Activated T-cell treated with anti-CD3 and anti-CD28 coated beads, Interleukin-2, amount 50 U/mL, for 24 hours (primary cell): ENCODE measurements at regions not wholly inside any gene's neighbourhood (a gene's known extent, or its start where the extent isn't known, plus 50 kb on each side); places are given as distances from the start of the nearest gene placed in this dataset.

Experiments
- DNase-seq: peaks from one replicate; pipeline ENCODE4 v3.0.0-alpha.2; 2020
- H3K27ac Mint-ChIP-seq: 2 replicates; pipeline ENCODE4 v1.8.0; 2020; ENCODE audit warnings: mild to moderate bottlenecking, mixed read lengths
- H3K27me3 Mint-ChIP-seq: 2 replicates; pipeline ENCODE4 v1.8.0; 2020; ENCODE audit warnings: mixed read lengths
- H3K36me3 Mint-ChIP-seq: 2 replicates; pipeline ENCODE4 v1.8.0; 2020; ENCODE audit warnings: low read depth, mixed read lengths
- H3K4me1 Mint-ChIP-seq: 2 replicates; pipeline ENCODE4 v1.8.0; 2020; ENCODE audit warnings: low read depth, mixed read lengths
- H3K4me3 Mint-ChIP-seq: 2 replicates; pipeline ENCODE4 v1.8.0; 2020; ENCODE audit warnings: mild to moderate bottlenecking, moderate library complexity, mixed read lengths
- H3K9me3 Mint-ChIP-seq: 2 replicates; pipeline ENCODE4 v1.8.0; 2020; ENCODE audit warnings: mixed read lengths

GRCh38 chr5:112612663-112613062, 125.0 kb upstream of the APC start:
- H3K36me3 Mint-ChIP-seq = no peaks in the 10 kb centered on the region
- DNase-seq = no peak
- peaks cover 6% of the 10 kb centered on the region for H3K27me3 Mint-ChIP-seq
- no peak overlapping the region for H3K4me3 Mint-ChIP-seq
- no peak overlapping the region for H3K27ac Mint-ChIP-seq
- no peaks in the 10 kb centered on the region for H3K9me3 Mint-ChIP-seq
- no peaks in the 10 kb centered on the region for H3K4me1 Mint-ChIP-seq

GRCh38 chr5:112614285-112614684, 123.4 kb upstream of the APC start:
- H3K4me1 Mint-ChIP-seq = no peaks in the 10 kb centered on the region
- peaks cover 5% of the 10 kb centered on the region for H3K27me3 Mint-ChIP-seq
- H3K9me3 Mint-ChIP-seq = no peaks in the 10 kb centered on the region
- H3K36me3 Mint-ChIP-seq = no peaks in the 10 kb centered on the region
- no peak overlapping the region for H3K4me3 Mint-ChIP-seq
- DNase-seq = no peak
- H3K27ac Mint-ChIP-seq = no peak overlapping the region

- no peak overlapping the region for H3K4me3 Mint-ChIP-seq
- H3K9me3 Mint-ChIP-seq = no peaks in the 10 kb centered on the region
- no peaks in the 10 kb centered on the region for H3K36me3 Mint-ChIP-seq
- no peaks in the 10 kb centered on the region for H3K27me3 Mint-ChIP-seq
- no peaks in the 10 kb centered on the region for H3K4me1 Mint-ChIP-seq
- no peak for DNase-seq
- no peak overlapping the region for H3K27ac Mint-ChIP-seq
Measured at GRCh38 chr5:112614986-112615385, 122.7 kb upstream of the APC start.

GRCh38 chr5:112616812-112617547, 120.7 kb upstream of the APC start:
- Mint-ChIP-seq H3K27me3 (no peaks in the 10 kb centered on the region), H3K9me3 (no peaks in the 10 kb centered on the region), H3K27ac (no peak overlapping the region), H3K36me3 (no peaks in the 10 kb centered on the region), H3K4me3 (no peak overlapping the region), H3K4me1 (no peaks in the 10 kb centered on the region)
- DNase-seq = no peak

GRCh38 chr5:112625246-112625645, 112.4 kb upstream of the APC start:
- Mint-ChIP-seq H3K4me3 (no peak overlapping the region), H3K27ac (no peak overlapping the region), H3K4me1 (no peaks in the 10 kb centered on the region), H3K9me3 (no peaks in the 10 kb centered on the region), H3K36me3 (no peaks in the 10 kb centered on the region), H3K27me3 (peaks cover 41% of the 10 kb centered on the region)
- DNase-seq = no peak

GRCh38 chr5:112625689-112626438, 111.8 kb upstream of the APC start:
- H3K36me3 Mint-ChIP-seq = no peaks in the 10 kb centered on the region
- H3K27ac Mint-ChIP-seq = no peak overlapping the region
- DNase-seq = no peak
- peaks cover 46% of the 10 kb centered on the region for H3K27me3 Mint-ChIP-seq
- H3K4me1 Mint-ChIP-seq = no peaks in the 10 kb centered on the region
- no peaks in the 10 kb centered on the region for H3K9me3 Mint-ChIP-seq
- H3K4me3 Mint-ChIP-seq = no peak overlapping the region

- Mint-ChIP-seq H3K36me3 (no peaks in the 10 kb centered on the region), H3K4me1 (no peaks in the 10 kb centered on the region), H3K27ac (no peak overlapping the region), H3K27me3 (peaks cover 46% of the 10 kb centered on the region), H3K9me3 (no peaks in the 10 kb centered on the region), H3K4me3 (no peak overlapping the region)
- DNase-seq = no peak
Measured at GRCh38 chr5:112626715-112627114, 111.0 kb upstream of the APC start.

- Mint-ChIP-seq H3K27ac (no peak overlapping the region), H3K4me3 (no peak overlapping the region), H3K36me3 (no peaks in the 10 kb centered on the region), H3K27me3 (peaks cover 49% of the 10 kb centered on the region), H3K9me3 (peaks cover 14% of the 10 kb centered on the region), H3K4me1 (no peaks in the 10 kb centered on the region)
- no peak for DNase-seq
Measured at GRCh38 chr5:112628214-112628980, 109.3 kb upstream of the APC start.

- Mint-ChIP-seq H3K36me3 (no peaks in the 10 kb centered on the region), H3K4me3 (no peak overlapping the region), H3K9me3 (peaks cover 14% of the 10 kb centered on the region), H3K27me3 (peaks cover 40% of the 10 kb centered on the region), H3K4me1 (no peaks in the 10 kb centered on the region), H3K27ac (no peak overlapping the region)
- DNase-seq = no peak
Measured at GRCh38 chr5:112630246-112631009, 107.3 kb upstream of the APC start.

GRCh38 chr5:112634166-112634565, 103.5 kb upstream of the APC start:
- peaks cover 26% of the 10 kb centered on the region for H3K27me3 Mint-ChIP-seq
- no peak overlapping the region for H3K4me3 Mint-ChIP-seq
- no peak overlapping the region for H3K27ac Mint-ChIP-seq
- H3K4me1 Mint-ChIP-seq = no peaks in the 10 kb centered on the region
- H3K9me3 Mint-ChIP-seq = peaks cover 14% of the 10 kb centered on the region
- H3K36me3 Mint-ChIP-seq = no peaks in the 10 kb centered on the region
- DNase-seq = no peak

GRCh38 chr5:112634796-112635195, 102.9 kb upstream of the APC start:
- Mint-ChIP-seq H3K27ac (no peak overlapping the region), H3K4me1 (no peaks in the 10 kb centered on the region)
- DNase-seq = no peak

GRCh38 chr5:112635276-112635675, 102.4 kb upstream of the APC start:
- Mint-ChIP-seq H3K4me3 (no peak overlapping the region), H3K27me3 (peaks cover 16% of the 10 kb centered on the region), H3K9me3 (peaks cover 14% of the 10 kb centered on the region), H3K36me3 (no peaks in the 10 kb centered on the region), H3K27ac (no peak overlapping the region), H3K4me1 (no peaks in the 10 kb centered on the region)
- DNase-seq = no peak

More at GRCh38 chr5:112634796-112635195, 102.9 kb upstream of the APC start:
- Mint-ChIP-seq H3K9me3 (peaks cover 14% of the 10 kb centered on the region), H3K36me3 (no peaks in the 10 kb centered on the region), H3K27me3 (peaks cover 20% of the 10 kb centered on the region), H3K4me3 (no peak overlapping the region)

- Mint-ChIP-seq H3K4me3 (no peak overlapping the region), H3K27ac (no peak overlapping the region), H3K36me3 (no peaks in the 10 kb centered on the region), H3K9me3 (peaks cover 14% of the 10 kb centered on the region), H3K4me1 (no peaks in the 10 kb centered on the region), H3K27me3 (peaks cover 12% of the 10 kb centered on the region)
- no peak for DNase-seq
Measured at GRCh38 chr5:112635771-112636731, 101.6 kb upstream of the APC start.
